HG03045 (cell line): ENCODE measurements at regions not wholly inside any gene's neighbourhood (a gene's known extent, or its start where the extent isn't known, plus 50 kb on each side); places are given as distances from the start of the nearest gene placed in this dataset.
"Not testable (repeated sequence)": the region's sequence is repeated elsewhere in the genome, so short reads cannot be mapped to it uniquely, and the experiment has no call there.

Experiments used
- ATAC-seq: cut with Tn5 transposase; IDR thresholded peaks from one replicate; pipeline ENCODE4 v1.9.1; 2021; ENCODE audit warnings: mild to moderate bottlenecking, moderate library complexity; ENCODE audit not compliant: unreplicated experiment

DNA sequence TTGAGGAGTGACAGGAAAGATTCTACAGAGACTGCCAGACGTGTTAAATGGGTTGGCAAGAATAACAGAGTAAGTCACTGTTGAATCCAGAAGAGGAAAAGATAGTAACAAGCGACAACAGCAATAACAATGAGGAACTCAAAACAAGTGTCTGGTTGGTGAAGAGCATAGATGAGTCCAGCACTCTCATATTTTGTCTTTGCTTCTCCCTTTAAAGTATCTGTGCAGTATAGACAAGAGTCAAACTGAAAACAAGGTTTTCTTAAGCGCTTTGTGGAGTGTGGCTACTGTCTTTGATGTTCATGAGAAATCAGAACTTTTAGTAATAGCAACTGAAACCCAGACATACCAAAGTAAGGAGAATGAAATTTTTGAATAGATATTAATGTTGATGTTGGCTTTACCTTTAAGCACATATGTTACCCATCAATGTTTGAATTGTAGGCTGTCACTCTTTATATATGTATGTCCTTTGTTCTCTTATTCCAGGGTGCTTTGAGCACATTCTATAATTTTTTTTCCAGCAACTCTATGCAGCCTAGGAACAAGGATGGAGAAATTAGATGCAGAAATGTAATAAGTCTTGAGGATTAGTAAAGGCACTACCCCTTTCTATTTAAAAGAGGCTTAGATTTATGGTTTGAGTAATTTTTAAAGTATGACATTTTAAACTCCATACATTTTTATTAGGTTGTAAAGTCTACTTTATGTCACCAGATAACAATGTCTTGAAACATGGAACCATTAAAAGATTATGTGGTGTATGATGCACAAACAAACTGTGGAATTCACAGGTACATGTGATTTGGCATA lies 185.5 kb downstream of the NFKBIZ start:
- ATAC-seq: no peak

DNA sequence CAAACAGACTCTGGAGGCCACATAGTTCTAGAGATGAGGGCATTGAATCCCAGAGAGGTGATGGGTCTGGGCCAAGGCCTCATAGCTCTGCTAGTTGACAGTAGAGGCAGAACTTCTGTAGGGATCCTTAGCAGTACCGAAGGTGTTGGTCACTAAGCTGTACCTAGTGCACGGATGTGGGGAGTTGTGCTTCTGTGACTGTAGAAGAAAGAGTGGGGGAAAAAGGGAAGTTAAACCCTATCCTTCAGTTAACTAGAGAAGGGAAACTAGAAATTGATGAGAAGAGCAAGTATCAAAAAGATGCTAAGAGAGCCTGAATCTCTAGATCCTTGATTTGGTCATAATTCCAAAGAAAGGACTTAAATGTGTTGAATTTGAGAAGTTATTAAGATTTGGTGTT lies 186.7 kb downstream of the NFKBIZ start:
- no peak for ATAC-seq

DNA sequence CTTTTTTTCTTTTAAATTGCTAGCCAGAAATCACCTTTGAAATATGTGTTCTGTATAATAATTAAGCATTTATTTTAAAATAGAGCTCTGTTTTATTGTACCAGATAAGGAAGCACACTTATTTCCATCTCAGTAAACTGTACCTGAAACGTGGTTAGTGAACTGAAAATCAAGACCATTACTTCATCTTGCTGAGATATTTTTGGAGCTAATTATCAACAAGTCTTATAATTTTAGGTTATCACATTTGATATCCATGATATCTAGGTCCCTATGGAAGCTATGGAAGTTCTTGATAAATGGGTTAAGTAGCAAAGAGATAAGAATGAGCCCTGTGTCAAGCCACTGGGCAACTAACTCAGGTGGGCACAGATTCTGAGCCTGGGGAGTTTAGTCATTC lies 187.2 kb downstream of the NFKBIZ start:
- ATAC-seq: no peak

DNA sequence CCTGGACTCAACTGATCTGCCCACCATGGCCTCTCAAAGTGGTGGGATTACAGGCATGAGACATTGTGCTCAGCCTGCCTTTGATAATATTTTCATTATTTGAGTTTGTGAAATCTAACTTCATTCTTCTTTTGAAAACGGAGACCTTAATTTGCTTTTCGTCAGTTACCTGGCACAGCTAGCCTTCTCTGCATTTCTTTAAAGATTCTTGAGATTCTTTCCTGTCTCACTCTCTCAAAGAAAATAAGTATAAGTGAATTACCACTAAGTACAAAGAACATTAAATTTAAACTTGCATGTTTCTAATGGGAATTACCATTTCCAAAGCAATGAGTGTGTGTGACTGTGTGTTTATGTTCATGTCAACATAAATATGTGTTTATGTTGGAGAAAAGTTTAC lies 187.9 kb downstream of the NFKBIZ start:
- ATAC-seq: no peak

DNA sequence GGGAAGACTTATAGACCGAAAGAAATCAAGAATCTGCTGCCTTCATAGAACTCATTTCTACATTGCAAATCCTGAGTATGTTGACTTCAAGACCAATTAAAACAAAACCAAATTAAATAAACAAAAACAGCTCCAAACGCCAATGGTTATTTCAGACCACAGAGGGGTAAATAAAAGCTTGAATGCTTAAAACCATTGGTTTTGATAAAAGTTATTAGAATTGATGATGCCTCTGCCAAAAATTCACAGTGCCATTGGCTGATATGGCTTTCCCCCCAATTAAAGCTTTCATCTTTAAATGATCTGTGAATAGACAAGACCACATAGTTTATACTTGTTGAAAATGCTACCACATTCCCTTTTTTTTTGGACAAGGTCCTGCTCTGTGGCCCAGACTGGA lies 188.5 kb downstream of the NFKBIZ start:
- no peak for ATAC-seq

DNA sequence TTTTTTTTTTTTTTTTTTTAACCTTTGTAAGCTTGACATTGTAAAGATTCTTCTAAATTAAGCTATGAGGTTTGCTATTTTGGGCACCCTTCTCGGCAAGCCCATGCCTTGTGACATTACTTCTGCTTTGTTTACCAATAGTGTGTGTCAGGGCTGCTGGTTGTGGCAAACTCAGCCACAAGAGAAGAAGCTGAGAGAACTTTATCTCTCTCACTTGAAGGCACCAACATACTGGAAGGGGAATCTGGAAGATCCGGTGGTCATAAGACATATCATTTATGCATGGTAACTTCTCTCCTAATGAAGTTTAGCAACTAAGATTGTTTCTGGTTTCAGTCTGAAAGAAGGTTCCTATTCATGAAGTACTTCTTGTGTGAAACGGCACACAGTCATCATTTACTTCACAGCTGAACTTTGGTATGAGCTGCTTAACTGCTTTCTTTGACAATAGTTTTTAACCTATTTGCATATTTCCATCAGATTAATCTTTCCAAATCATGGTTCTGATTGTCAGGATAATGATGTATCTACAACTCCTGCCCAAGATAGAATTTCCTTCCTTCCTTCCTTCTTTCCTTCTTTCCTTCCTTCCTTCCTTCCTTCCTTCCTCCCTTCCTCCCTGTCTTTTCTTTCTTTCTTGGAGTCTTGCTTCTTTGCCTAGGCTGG lies 189.3 kb downstream of the NFKBIZ start:
- ATAC-seq: peak; percentile 91

DNA sequence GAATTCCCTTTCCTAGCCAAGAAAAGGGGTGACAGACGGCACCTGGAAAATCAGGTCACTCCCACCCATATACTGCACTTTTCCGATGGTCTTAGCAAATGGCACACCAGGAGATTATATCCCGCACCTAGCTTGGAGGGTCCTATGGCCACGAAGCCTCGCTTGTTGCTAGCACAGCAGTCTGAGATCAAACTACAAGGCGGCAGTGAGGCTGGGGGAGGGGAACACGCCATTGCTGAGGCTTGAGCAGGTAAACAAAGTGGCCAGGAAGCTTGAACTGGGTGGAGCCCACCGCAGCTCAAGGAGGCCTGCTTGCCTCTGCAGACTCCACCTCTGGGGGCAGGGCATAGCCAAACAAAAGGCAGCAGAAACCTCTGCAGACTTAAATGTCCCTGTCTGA lies 190.8 kb downstream of the NFKBIZ start:
- not testable (repeated sequence) for ATAC-seq

DNA sequence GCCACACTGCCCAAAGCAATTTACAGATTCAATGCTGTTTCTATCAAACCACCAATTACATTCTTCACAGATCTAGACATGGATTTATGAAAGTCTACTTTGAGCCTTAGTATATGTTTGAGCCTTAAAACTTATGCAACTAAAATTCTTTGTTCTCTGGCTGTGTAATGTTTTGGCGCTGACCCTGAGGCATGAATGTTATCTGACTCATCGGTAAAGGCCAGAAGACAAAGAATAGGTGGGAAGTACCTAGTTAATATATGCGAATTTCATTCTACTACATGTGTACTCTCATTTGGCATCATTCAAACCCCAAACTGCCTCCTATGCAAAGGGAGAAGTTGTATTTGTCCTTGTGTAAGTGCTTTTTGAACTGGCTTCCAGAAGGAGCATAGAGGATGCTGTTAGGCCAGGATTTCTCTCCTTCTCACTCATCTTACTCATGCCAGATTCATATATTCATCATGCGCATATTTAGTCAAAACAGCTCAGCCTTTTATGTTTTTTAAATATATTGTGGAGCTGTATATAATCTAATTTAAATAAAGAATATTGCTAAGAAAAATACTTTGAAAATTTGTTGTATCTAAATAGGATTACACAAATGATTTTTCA lies 204.2 kb downstream of the NFKBIZ start:
- ATAC-seq: no peak

DNA sequence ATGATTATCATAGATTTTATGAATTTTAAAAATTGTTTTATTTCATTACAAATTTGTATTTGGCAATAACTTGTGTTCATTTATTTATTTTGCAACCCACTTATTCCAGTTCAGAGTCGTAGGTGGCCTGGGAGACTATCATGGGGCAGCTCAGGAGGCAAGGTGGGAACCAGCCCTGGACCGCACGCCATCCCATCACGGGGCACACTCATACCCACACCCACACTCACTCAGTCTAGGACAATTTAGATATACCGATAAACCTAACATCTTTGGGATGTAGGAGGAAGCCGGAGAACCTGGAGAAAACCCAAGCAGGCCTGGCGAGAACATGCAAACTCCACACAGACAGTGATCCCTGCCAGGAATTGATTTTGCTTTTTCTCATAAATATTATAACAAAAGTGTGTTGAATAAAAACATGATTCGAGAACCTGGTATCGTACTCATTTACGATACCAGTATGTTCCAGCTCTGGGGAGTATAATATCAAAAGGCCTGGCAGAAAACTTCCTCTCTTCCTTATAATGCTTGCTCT lies 205.3 kb downstream of the NFKBIZ start:
- ATAC-seq: no peak

DNA sequence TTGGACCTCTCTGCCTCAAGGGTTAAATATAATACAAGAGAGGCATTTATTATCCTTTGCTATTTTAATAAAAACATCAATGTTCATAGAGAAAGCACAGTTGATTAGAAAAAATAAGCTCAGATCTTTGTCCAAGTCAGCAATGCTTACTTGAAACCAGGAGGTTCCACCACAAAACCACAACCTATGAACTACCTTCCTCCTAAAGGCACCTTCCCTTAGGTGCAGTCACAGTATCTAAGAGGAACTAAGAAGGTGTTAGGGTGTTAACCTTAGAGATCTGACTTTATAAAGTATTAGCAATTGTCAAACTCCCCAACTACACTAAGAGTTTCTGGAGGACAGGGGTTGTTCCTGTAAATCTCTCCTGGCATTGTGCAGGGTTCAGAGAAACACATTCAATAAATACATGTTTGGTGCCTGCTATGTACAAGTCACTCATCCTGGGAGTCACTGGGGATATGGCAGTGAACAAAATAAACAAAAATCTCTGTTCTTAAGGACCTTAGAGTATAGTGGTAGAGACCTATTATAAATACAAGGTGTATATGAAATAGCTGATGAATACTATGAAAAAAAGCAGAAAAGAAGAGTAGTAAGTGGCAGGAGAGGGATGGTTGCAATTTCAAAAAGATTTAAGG lies 208.6 kb downstream of the NFKBIZ start:
- peak; percentile 81 for ATAC-seq

DNA sequence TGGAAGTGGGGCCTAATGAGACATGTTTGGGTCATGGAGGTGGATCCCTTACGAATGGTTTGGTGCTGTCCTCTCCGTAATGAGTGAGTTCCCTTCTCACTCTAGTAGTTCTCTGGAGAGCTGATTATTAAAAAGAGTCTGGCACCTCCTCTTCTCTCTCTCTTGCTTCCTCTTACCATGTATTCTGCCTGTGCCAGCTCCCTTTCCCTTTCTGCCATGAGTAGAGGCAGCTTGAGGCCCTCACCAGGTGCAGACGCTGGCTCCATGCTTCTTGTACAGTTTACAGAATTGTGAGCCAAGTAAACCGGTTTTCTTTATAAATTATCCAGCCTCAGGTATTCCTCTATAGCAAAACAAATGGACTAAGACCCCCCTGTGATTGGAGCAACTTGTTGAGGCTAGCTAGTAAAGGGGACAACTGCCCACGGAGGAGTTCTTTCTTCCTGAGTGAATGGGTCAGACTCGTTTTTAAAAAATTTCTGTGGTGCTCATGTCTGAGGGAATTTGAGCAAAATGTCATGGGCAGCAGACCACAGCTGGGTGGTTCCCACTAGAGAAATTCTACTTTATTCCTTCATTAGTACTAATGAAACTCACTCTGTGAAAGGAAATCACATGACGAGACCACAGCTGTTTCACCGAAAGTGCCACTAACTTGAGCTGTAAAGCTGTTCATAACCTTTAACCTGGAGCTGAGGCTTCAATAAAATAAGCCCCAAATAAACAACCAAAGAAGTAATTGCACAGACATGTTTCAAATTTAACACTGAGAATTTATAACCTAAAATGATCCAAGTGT lies 210.0 kb downstream of the NFKBIZ start:
- peak; percentile 75 for ATAC-seq

DNA sequence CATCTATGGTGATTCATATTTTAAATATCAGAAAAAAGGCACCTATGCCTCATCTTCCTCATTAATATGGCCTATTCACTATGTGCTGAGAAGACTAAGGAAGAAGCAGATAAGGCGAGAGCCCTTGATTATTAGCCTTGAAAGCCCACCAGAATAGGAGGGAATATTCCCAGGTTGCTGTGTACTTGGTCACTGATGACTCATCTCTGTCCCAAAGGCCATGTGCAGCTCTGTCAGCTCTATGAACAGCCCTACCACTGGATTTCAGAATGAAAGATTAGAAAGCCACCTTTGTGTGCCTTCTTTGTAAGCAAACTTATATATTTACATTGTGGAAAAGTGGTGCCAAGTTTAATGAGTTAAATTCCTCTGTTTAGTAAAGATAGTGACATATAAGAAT lies 211.5 kb downstream of the NFKBIZ start:
- no peak for ATAC-seq

DNA sequence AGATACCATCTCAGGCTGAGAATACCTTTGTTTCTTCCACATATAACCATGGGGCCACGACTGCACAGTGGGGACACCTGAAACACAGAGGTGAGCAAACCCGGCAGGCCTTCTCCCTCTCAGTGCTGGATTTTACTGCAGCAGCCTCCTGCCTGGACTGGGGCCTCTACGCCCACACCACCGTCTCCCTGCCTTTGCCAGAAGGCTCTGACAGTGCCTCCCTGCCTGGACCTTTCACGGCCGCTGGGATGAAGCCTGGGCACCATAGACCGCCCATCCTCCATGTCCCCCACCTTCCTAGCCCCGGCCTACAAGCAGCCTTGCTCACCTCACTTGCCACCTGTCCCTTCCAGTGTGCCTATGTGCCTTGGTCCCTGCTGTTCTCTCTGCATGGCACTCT lies 214.3 kb downstream of the NFKBIZ start:
- no peak for ATAC-seq

DNA sequence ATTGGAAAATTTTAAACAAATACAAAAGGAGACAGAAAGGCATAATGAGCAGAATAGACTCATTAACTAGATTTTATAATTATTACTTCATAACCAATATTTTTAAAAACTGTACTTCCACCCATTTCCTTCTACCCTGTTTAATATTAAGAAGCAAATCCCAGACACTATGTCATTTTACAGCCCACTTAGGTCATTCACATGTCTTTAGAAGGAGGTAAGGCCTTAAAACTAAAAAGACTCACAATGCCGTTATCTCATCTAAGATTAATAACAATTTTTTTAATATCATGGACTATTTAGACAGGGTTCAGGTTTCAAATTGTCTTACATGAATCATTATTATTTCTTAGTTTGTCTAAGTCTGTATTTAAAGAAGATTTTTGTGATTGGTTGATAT lies 217.2 kb downstream of the NFKBIZ start:
- ATAC-seq: no peak

DNA sequence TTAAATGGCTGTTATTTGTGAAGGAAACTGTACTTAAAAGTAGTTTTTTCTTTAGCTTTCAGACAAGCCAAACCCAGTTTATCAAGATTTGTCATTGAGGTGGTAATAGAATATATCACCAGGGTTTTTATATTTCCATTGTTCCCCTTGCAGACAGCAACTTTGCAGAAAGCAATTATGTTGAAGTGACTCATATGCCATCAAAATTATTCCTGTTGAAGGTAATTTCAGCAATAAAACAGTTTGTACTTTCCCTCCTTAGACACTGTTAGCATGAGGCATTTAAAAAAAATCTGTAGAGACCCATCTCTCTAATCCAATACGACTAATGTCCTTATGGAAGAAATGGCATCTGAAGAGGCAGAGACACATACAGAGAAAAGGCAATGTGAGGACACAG lies 219.0 kb downstream of the NFKBIZ start:
- ATAC-seq: no peak

DNA sequence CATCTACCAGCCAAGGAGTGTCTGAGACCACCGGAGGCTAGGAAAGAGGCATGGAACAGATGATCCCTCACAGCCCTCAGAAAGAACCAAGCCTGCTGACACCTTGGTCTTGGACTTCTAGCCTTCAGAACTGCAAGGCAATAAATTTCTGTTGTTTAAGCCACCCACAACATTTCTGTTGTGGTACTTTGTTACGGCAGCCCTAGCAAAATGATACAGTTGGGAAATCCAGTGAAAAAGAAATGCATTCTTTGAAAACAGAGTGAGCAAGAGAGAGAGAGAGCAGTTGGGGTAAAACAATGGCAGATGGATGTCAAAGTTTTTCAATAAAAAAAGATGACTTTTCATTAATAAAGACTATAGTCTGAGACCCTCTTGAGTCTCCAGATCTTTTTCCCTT lies 219.4 kb downstream of the NFKBIZ start:
- ATAC-seq: no peak

DNA sequence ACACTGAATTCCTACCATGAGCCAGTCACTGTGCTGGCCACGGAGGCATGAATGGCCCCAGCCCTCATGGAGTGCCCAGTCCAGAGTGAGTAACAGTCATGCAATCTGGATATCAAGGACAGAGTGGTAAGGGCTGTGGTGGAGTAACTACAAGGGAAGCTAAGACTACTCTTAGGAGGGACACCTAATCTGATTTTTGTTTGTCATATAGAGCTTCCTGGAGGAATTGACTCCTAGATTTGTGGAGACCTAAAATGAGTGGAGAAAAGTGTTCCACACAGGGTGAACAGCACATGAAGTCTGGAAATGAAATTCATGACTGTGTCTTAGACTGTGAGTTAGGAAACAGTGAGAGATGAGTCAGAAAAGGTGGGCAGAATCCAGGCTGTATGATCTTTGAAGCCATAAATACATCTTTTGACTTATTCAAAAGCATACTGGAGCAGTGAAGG lies 219.9 kb downstream of the NFKBIZ start:
- ATAC-seq: no peak

DNA sequence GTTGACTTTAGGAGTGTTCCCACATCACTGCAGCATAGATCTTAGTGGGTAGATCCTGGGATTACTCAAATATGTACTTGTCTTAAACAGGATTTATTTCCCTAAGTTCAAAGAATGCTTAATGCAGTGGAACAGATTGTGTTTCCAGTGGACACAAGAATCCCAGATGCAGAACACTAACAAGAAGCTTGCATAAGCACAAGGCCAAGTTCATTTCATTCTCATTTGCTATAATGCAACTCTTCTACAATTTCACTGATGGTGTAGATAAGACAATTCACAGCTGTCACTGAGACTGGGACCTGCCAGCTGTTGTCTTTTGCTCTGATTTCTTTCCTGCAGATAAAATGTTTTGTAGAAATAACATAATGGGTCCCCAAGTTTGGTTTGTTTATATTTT lies 225.6 kb downstream of the NFKBIZ start:
- no peak for ATAC-seq

DNA sequence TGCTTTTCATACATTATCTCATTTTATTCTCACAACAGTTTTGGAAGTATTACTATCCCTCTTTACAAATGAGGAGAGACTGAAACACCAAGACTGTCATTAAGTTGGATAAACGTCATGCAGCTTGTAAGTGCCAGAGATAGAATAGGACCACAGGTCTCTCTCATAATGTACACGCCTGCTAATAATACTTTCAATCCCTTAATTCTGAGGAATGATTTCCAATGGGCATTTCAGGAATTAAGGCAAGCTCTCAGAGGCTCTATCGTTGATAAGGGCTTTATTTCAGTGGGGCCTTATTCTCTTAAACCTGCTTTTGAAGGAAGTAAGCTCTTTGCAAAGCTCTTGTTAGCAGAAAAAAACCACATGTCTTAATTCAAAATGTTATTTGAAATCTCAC lies 229.1 kb downstream of the NFKBIZ start:
- ATAC-seq: no peak
